GM12874 (cell line): ENCODE measurements at regions not wholly inside any gene's neighbourhood (a gene's known extent, or its start where the extent isn't known, plus 50 kb on each side); places are given as distances from the start of the nearest gene placed in this dataset.

Experiments
- TF ChIP-seq, protein P1 (sequence below): IDR thresholded peaks from 2 replicates; pipeline ENCODE4 v1.5.1; 2011; ENCODE audit warnings: low read depth, mild to moderate bottlenecking, control low read depth, low read length, moderate library complexity; ENCODE audit not compliant: insufficient read depth

DNA sequence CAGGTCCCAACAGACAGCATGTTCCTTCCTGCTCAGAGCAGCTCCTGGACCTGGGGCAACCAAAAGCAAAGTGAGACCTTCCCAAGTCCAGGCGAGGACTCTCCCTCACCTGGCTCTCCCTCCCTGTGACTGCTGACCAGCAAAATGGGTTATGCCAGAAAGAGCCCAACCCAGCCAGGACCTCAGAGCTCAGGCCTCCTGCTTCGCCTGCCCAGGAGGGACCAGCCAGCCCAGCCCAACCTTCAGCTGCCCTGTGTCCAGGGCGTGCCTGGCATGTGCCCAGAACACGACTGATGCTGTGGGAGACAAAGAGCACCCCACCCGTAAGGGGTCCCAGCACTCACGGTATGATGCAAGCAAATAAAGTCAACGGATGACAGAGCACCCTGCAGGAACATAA, 74.0 kb upstream of the CST7 start:
- TF ChIP-seq, protein P1, sequence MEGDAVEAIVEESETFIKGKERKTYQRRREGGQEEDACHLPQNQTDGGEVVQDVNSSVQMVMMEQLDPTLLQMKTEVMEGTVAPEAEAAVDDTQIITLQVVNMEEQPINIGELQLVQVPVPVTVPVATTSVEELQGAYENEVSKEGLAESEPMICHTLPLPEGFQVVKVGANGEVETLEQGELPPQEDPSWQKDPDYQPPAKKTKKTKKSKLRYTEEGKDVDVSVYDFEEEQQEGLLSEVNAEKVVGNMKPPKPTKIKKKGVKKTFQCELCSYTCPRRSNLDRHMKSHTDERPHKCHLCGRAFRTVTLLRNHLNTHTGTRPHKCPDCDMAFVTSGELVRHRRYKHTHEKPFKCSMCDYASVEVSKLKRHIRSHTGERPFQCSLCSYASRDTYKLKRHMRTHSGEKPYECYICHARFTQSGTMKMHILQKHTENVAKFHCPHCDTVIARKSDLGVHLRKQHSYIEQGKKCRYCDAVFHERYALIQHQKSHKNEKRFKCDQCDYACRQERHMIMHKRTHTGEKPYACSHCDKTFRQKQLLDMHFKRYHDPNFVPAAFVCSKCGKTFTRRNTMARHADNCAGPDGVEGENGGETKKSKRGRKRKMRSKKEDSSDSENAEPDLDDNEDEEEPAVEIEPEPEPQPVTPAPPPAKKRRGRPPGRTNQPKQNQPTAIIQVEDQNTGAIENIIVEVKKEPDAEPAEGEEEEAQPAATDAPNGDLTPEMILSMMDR, result no peak

DNA sequence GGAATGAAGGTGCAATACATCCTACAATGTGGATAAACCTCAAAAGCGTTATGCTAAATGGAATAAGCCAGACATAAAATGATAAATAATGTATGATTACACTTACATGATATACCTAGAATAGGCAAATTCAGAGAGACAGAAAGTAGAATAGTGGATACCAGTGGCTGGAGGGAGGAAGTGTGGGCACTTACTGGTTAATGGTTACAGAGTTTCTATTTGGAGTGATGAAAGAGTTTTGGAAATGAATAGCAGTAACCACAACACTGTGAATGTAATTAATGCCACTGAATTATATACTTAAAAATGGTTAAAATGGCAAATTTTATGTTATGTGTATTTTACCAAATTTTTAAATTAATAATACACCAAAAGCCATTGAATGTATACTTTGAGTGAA, 71.4 kb upstream of the CST7 start:
- TF ChIP-seq, protein P1, result no peak

DNA sequence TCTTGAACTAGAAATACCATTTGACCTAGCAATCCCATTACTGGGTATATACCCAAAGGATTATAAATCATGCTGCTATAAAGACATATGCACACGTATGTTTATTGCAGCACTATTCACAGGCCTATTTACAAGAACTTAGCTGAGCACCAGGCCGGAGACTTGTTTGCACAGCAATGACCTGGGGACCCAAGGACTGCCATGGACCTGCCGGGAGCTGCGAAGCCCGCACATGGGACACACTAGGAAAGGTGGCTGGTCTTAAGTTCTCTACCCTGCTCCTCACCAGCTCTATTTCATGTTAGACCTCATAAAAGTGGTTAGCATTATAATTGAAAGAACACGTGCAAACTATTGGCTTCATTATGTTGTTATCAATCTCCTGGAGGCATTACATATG, 70.4 kb upstream of the CST7 start:
- TF ChIP-seq, protein P1, result no peak

- TF ChIP-seq, protein P1, result no peak
Measured at GRCh38 chr20:24879875-24880274, 69.2 kb upstream of the CST7 start.

DNA sequence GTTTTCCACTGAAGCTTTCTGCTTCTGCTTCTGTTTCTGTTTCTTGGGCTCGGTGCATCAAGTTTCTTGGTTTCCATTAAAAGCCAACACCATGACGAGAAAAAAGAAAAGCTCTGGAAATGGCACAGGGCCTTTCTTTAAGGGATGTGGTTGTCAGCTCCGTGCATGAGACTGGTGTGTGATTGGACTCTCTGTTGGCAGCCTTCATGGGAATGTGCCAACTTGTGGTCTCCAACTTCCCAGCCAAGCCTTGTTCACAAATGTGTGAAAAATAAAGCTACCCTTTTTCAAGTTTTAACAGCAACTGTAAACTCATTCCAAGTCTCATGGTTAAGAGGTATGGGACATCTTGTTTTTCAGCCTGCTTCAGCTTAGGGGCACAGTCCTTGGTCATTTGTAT, 68.7 kb upstream of the CST7 start:
- TF ChIP-seq, protein P1, result no peak

- TF ChIP-seq, protein P1, result no peak
Measured at GRCh38 chr20:24890286-24890685, 58.8 kb upstream of the CST7 start.

DNA sequence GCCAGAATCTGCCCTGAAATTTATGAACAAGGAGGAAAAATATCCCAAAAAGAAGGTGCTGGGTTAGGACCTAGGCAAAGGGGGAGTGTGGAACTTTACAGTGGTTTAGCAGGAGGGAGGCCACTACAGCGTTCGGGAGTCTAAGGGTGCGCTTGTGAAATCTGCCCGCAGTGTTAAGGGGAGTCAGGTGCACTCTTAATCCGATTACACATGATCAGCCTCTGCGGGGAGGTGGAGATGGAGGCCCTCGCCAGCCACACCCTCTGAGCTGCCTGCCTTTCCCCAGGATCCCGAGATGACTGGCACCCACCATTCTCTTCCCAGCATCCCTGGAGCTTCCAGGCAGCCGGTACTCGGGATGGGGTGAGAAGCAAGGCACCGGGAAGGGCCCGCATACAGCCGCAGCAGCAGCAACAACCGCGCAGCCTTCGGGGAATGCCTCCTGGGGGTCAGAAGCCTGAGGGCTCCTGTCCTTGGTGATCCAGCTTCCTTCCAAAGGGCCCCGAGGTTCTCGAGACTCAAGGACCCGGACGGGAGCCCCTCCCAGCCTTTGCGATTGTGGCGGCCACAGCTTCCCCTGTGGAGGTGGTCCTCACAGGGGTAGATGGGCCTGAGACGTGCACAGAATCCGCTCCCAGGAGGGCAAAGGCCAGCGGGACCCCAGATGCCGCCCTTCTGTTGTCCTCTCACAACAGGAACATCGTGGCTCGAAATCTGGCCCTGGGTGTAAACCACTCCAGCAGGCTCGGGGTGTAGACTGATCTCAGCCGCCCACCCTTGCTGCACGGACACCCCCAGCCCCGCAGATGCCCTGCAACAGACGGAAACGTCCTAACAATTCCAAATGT, 57.3 kb upstream of the CST7 start:
- TF ChIP-seq, protein P1, result no peak
